ENCODE measurements at regions not wholly inside any gene's neighbourhood (a gene's known extent, or its start where the extent isn't known, plus 50 kb on each side); places are given as distances from the start of the nearest gene placed in this dataset.

- intact Hi-C loops (cut with DNase I): no loop called here
- H3K9me3 ChIP-seq: peaks cover 0 to 16% (median 1%) of the 10 kb centered on the region in 12 donors
Measured at GRCh38 chrX:125762954-125763353, 403.1 kb downstream of the DCAF12L2 start.

GRCh38 chrX:125765347-125765746 is 400.7 kb downstream of the DCAF12L2 start:
- Histone ChIP-seq H3K4me1 (no peaks in the 10 kb centered on the region), H3K27me3 (no peaks in the 10 kb centered on the region), H3K27ac (no peak overlapping the region), H3K9me3 (peaks cover 0 to 16% (median 1%) of the 10 kb centered on the region in 12 donors), H3K36me3 (no peaks in the 10 kb centered on the region), H3K4me3 (no peak overlapping the region)
- intact Hi-C loops (cut with DNase I): no loop called here
- WGBS, 4 donors: 68 to 91% (median 86%) methylated on average over 1 to 2 of the region's 2 CpGs
- DNase-seq (no peak), ATAC-seq (no peak)
- no peak for TF ChIP-seq CTCF (IDR thresholded peaks at IDR 0.05)
- no peak for TF ChIP-seq POLR2A (IDR thresholded peaks at IDR 0.05)

More at GRCh38 chrX:125762954-125763353, 403.1 kb downstream of the DCAF12L2 start:
- ATAC-seq: no peak
- Histone ChIP-seq H3K4me1 (no peaks in the 10 kb centered on the region), H3K27me3 (no peaks in the 10 kb centered on the region), H3K4me3 (no peak overlapping the region), H3K36me3 (no peaks in the 10 kb centered on the region), H3K27ac (no peak overlapping the region)
- no peak for DNase-seq
- no peak for TF ChIP-seq POLR2A (IDR thresholded peaks at IDR 0.05)
- no peak for TF ChIP-seq CTCF (IDR thresholded peaks at IDR 0.05)
- WGBS, 4 donors: 15 to 30% (median 19%) methylated on average over 1 of the region's 1 CpG

- peaks cover 0 to 2% (median 0%) of the 10 kb centered on the region in 12 donors for H3K9me3 ChIP-seq
- no peak for DNase-seq
- TF ChIP-seq CTCF (IDR thresholded peaks at IDR 0.05) (no peak), POLR2A (IDR thresholded peaks at IDR 0.05) (no peak)
- no peak for ATAC-seq
- no peak overlapping the region for H3K4me3 ChIP-seq
- WGBS, 4 donors: 51 to 72% (median 55%) methylated on average over 2 of the region's 2 CpGs
- H3K36me3 ChIP-seq: no peaks in the 10 kb centered on the region
- no peaks in the 10 kb centered on the region for H3K4me1 ChIP-seq
- intact Hi-C loops (cut with DNase I): no loop called here
- H3K27me3 ChIP-seq: no peaks in the 10 kb centered on the region
- no peak overlapping the region for H3K27ac ChIP-seq
Measured at GRCh38 chrX:125769628-125770027, 396.5 kb downstream of the DCAF12L2 start.

- TF ChIP-seq POLR2A (IDR thresholded peaks at IDR 0.05) (no peak), CTCF (IDR thresholded peaks at IDR 0.05) (no peak)
- WGBS, 4 donors: 71 to 86% (median 78%) methylated on average over 3 of the region's 3 CpGs
Measured at GRCh38 chrX:125778261-125778660, 387.8 kb downstream of the DCAF12L2 start.

More at GRCh38 chrX:125778261-125778660, 387.8 kb downstream of the DCAF12L2 start:
- ATAC-seq: no peak
- Histone ChIP-seq H3K27ac (no peak overlapping the region), H3K9me3 (no peaks in the 10 kb centered on the region), H3K4me3 (no peak overlapping the region), H3K36me3 (no peaks in the 10 kb centered on the region), H3K4me1 (no peaks in the 10 kb centered on the region), H3K27me3 (no peaks in the 10 kb centered on the region)
- no peak for DNase-seq
- intact Hi-C loops (cut with DNase I): no loop called here

Measured in heart left ventricle (tissue), 16 donors.